Mesodermal cell (in vitro differentiated cells): ENCODE measurements at regions not wholly inside any gene's neighbourhood (a gene's known extent, or its start where the extent isn't known, plus 50 kb on each side); places are given as distances from the start of the nearest gene placed in this dataset.

Experiments
- H3K27ac ChIP-seq: 2 replicates; pipeline ENCODE4 v1.7.0; 2013; ENCODE audit warnings: mild to moderate bottlenecking, low read depth, low read length, moderate library complexity; ENCODE audit not compliant: severe bottlenecking
- H3K36me3 ChIP-seq: 2 replicates; pipeline ENCODE4 v1.7.1; 2013; ENCODE audit warnings: mild to moderate bottlenecking, low read length, moderate library complexity; ENCODE audit not compliant: control insufficient read depth, insufficient read depth
- H3K4me1 ChIP-seq: one replicate; pipeline ENCODE4 v1.7.1; 2013; ENCODE audit warnings: mild to moderate bottlenecking, low read length; ENCODE audit not compliant: insufficient read depth, control insufficient read depth, poor library complexity, severe bottlenecking
- H3K4me3 ChIP-seq: 2 replicates; pipeline ENCODE4 v1.7.0; 2013; ENCODE audit warnings: low read length, control low read depth, mild to moderate bottlenecking; ENCODE audit not compliant: insufficient read depth, poor library complexity, severe bottlenecking; ENCODE audit errors: extremely low read depth
- H3K9me3 ChIP-seq: 2 replicates; pipeline ENCODE4 v1.7.1; 2013; ENCODE audit warnings: mild to moderate bottlenecking, low read length, moderate library complexity; ENCODE audit not compliant: control insufficient read depth
- WGBS, 2 experiments: methylation state at CpG; one replicate each; pipeline ENCODE4 v1.1.5; 2013; ENCODE audit warnings: missing lambda C conversion rate in 2 of 2; ENCODE audit not compliant: insufficient coverage in 2 of 2; 5-methylcytosine and 5-hydroxymethylcytosine counted together

DNA sequence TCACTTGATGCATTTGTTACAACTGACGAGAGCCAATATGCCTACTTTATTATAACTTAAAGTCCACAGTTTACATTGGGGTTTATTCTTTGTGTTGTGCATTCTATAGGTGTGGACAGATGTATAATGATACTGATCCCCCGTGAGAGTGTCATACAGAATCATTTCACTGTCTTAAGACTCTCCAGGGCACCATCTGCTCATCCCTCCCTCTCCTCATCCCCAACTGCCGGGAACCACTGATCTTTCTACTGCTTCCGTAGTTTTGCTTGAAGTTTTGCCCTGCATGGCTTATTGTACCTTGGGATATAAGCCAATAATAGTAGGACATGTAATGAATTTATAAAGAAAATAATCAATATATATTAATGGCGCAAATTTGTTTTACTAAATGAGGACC, 137.8 kb upstream of the MSX1 start:
- no peaks in the 10 kb centered on the region for H3K36me3 ChIP-seq
- no peak overlapping the region for H3K4me3 ChIP-seq
- no CpG with 5 or more reads among the region's 5 CpGs for WGBS, 2 experiments
- H3K27ac ChIP-seq: no peak overlapping the region
- peaks cover 24% of the 10 kb centered on the region for H3K9me3 ChIP-seq
- no peaks in the 10 kb centered on the region for H3K4me1 ChIP-seq

DNA sequence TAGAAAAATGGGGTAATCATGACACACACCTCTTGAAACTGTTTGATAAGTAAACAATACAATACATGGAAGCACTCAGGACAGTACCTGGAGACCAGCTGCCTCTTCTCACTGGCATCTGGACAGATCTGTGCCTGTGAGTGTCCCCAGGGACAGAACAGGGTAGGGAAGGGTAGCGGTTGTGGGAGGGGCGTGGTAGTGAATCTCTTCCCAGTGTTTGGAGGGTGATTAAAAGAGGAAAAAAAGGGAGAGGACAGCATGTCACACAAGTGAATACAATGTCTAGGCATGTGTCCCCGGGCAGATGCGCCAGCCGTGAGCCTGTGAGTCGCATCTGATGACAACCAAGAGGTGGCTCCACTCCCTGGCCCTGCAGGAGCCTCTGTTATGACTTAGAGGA, 138.8 kb upstream of the MSX1 start:
- no peaks in the 10 kb centered on the region for H3K4me1 ChIP-seq

DNA sequence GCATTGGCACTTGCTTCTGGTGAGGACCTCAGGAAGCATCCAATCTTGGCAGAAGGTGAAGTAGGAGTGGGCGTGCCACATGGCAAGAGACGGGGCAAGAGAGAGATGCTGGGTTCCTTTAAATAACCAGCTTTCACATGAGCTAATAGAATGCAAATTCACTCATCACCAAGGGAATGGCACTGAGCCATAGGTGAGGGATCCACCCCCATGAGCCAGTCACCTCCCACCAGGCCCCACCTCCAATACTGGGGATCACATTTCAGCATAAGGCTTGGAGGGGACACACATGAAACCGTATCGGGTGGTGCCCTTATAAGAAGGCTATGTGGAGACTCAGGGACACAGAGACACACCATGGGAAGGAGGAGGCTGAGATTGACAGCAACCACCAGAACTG, 140.0 kb upstream of the MSX1 start:
- Histone ChIP-seq H3K4me3 (no peak overlapping the region), H3K27ac (no peak overlapping the region), H3K36me3 (no peaks in the 10 kb centered on the region), H3K4me1 (peaks cover 1% of the 10 kb centered on the region), H3K9me3 (peaks cover 8% of the 10 kb centered on the region)
- 33 to 58% methylated on average over 2 to 4 of the region's 4 CpGs for WGBS, 2 experiments

More for the DNA sequence above, 138.8 kb upstream of the MSX1 start:
- H3K36me3 ChIP-seq: no peaks in the 10 kb centered on the region
- H3K9me3 ChIP-seq: peaks cover 15% of the 10 kb centered on the region
- no peak overlapping the region for H3K4me3 ChIP-seq
- 82 to 84% methylated on average over 6 of the region's 6 CpGs for WGBS, 2 experiments
- H3K27ac ChIP-seq: no peak overlapping the region

DNA sequence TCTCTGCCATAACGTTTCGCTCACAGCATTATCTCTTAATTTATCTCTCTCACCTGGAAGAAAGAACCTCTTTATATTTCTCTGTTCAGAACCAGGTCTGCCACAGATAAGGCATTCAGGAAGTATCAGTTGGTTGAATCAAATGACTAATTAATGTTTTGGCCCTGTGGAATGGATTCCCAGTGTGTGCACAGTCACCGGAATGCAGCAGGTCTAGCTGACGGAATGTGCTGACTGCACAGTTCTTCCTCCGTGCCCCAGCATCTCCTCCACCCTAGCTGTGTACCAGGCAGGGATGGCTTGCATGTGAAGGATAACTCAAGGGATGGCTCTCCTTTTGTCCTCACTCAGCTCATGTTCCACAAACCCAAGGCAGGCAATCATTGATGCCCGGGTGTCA, 141.8 kb upstream of the MSX1 start:
- Histone ChIP-seq H3K9me3 (no peaks in the 10 kb centered on the region), H3K4me3 (no peak overlapping the region), H3K4me1 (peaks cover 7% of the 10 kb centered on the region), H3K36me3 (no peaks in the 10 kb centered on the region), H3K27ac (no peak overlapping the region)
- 88 to 100% methylated on average over 1 to 4 of the region's 6 CpGs for WGBS, 2 experiments

DNA sequence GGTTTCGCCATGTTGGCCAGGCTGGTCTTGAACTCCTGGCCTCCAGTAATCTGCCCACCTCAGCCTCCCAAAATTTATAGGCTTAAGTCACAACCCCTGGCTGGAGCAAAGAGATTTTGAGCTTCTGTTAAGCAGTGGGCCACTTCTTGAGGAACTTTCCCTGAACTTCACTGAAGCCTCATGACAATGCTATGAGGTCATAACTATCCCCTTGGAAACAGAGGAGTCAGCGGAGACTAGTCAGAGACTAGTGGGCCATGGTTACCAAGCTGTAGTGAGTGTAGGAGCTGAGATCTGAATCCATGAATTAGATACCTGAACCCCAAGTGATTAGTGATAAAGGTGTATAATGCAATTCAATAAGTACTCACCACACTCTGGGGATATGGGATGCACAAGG, 145.1 kb upstream of the MSX1 start:
- no peak overlapping the region for H3K27ac ChIP-seq
- H3K36me3 ChIP-seq: no peaks in the 10 kb centered on the region
- WGBS, 2 experiments: 92 to 100% methylated on average over 2 of the region's 2 CpGs
- H3K9me3 ChIP-seq: no peaks in the 10 kb centered on the region
- peaks cover 7% of the 10 kb centered on the region for H3K4me1 ChIP-seq
- no peak overlapping the region for H3K4me3 ChIP-seq

DNA sequence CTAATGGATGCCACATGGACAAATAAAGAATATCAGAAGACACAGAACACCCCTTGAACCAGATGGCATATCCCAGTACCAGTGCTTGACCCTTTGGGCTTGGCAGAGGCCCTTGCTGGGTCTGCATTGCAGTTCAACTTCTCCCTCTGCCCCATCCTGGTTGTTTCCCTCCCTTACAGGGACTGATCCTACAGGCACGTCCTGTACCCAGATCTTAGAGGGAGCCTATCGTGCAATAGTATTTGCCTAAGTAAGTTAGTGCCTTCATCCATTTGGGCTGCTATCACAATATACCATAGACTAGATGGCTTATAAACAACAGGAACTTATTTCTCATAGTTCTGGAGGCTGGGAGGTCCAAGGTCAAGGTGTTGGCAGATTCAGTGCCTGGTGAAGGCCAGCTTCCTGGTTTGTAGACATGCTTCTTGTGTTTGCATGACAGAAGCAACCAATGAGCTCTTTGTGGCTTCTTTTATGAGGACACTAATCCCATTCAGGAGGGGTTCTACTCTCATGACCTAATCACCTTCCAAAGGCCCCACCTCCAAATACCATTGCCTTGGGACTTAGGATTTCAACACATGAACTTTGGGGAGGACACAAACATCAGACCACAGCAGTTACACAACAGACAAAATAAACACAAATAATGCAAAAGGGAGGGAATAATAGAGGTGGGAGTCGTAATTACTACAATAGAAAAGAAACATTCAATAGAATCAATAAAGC, 146.5 kb upstream of the MSX1 start:
- H3K27ac ChIP-seq: no peak overlapping the region
- H3K36me3 ChIP-seq: no peaks in the 10 kb centered on the region
- no peak overlapping the region for H3K4me3 ChIP-seq
- no CpG with 5 or more reads among the region's 3 CpGs for WGBS, 2 experiments
- no peaks in the 10 kb centered on the region for H3K9me3 ChIP-seq
- H3K4me1 ChIP-seq: peaks cover 7% of the 10 kb centered on the region

DNA sequence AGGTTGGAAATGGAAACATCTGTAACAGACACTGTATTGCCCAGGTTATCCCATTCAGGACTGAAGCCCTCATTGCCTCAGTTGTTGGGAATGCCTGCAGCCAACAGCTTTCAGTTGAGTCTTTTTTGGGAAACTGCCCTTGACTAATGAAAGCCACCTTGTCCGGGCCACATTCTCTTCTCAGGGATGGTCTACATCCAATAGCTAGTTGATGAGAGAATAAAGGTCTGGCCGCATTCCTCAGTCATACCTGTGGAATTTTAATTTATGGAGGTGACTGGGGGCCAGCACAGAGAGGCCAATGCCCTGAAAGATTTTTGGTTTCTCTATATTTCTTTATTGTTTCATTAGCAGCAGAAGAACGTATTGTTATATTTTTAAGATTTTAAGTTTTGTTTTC, 147.6 kb upstream of the MSX1 start:
- no peak overlapping the region for H3K4me3 ChIP-seq
- 92 to 95% methylated on average over 2 of the region's 3 CpGs for WGBS, 2 experiments
- H3K36me3 ChIP-seq: no peaks in the 10 kb centered on the region

DNA sequence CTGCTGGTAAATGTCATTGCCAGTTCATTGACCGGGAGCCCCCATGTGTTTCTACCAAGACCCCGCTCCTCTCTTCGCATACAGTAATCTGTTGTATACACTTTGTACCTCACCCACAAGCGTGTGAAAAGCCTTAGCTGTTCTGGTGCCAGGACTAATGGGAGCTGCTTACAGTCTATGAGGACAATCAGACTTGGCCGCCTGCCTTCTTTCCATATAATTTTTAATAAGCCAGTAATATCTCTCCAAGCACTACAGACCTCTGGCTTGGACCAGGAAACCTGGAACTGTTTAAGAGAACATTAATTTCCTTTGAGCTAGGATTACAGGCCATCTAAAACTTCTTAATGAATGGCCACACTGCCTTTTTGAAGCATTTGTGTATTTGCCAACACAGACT, 149.7 kb upstream of the MSX1 start:
- WGBS, 2 experiments: 98 to 100% methylated on average over 3 to 4 of the region's 5 CpGs
- Histone ChIP-seq H3K27ac (no peak overlapping the region), H3K36me3 (no peaks in the 10 kb centered on the region), H3K4me1 (peaks cover 7% of the 10 kb centered on the region), H3K4me3 (no peak overlapping the region), H3K9me3 (no peaks in the 10 kb centered on the region)

More for the DNA sequence above, 147.6 kb upstream of the MSX1 start:
- peaks cover 7% of the 10 kb centered on the region for H3K4me1 ChIP-seq
- no peaks in the 10 kb centered on the region for H3K9me3 ChIP-seq
- no peak overlapping the region for H3K27ac ChIP-seq

DNA sequence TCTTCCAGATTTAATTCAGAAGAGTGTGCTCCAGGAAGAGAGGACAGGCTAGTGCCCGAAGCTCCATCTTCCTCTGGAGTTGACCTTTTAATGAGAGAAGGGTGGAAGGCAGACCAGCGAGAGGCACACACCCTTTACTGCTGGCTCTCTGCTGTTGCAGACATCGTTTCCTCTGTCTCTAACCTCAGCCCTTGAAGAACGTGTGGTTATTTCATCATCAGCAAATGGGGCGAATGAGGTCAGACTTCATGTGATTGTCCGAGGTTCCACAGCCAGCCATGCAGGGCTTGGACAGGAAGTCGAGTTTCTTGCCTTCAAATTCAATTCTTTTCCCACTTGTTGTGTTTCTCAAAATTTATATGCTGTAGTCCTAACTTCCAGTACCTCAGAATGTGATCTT, 155.2 kb upstream of the MSX1 start:
- Histone ChIP-seq H3K4me3 (no peak overlapping the region), H3K36me3 (no peaks in the 10 kb centered on the region), H3K9me3 (no peaks in the 10 kb centered on the region), H3K27ac (no peak overlapping the region), H3K4me1 (no peaks in the 10 kb centered on the region)
- 96% methylated on average over 5 to 7 of the region's 7 CpGs for WGBS, 2 experiments

DNA sequence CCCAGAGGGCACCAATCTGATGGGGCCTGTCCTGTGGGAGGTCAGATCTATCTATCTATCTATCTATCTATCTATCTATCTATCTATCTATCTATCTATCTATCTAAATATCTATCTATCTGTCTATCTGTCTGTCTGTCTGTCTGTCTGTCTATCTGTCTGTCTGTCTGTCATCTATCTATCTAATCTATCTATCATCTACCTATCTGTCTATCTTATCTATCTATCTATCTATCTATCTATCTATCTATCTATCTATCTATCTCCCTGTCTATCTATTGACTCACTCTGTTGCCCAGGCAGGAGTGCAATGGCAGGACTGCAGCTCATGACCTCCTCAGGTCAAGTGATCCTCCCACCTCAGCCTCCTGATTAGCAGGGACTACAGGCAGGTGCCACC, 155.7 kb upstream of the STX18 start:
- Histone ChIP-seq H3K4me1 (peaks cover 13% of the 10 kb centered on the region), H3K36me3 (no peaks in the 10 kb centered on the region), H3K9me3 (no peaks in the 10 kb centered on the region), H3K4me3 (no peak overlapping the region), H3K27ac (no peak overlapping the region)

DNA sequence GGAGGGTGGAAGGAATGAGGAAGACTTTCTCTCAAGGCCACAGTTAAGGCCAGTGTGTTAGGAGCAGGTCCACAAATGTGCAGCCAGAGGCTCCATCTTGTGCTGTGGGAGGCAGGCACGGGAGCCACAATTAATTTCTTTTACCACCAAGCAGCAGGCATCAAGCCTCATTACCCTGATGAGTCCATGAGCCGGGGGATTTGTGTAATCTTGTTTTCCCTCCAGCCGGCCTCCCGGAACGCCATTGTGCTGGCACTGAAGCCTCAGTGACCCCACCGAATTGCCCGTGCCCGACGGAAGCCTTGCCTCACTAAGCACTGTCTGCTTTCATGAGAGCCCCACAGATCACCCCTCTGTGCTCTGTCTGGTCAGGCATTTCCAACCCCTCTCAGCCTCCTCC, 154.7 kb upstream of the STX18 start:
- WGBS, 2 experiments: 95 to 98% methylated on average over 5 to 9 of the region's 9 CpGs

More for the DNA sequence above, 154.7 kb upstream of the STX18 start:
- Histone ChIP-seq H3K4me1 (peaks cover 13% of the 10 kb centered on the region), H3K9me3 (no peaks in the 10 kb centered on the region), H3K27ac (no peak overlapping the region), H3K36me3 (no peaks in the 10 kb centered on the region), H3K4me3 (no peak overlapping the region)
